ENCODE measurements at regions not wholly inside any gene's neighbourhood (a gene's known extent, or its start where the extent isn't known, plus 50 kb on each side); places are given as distances from the start of the nearest gene placed in this dataset.

DNA sequence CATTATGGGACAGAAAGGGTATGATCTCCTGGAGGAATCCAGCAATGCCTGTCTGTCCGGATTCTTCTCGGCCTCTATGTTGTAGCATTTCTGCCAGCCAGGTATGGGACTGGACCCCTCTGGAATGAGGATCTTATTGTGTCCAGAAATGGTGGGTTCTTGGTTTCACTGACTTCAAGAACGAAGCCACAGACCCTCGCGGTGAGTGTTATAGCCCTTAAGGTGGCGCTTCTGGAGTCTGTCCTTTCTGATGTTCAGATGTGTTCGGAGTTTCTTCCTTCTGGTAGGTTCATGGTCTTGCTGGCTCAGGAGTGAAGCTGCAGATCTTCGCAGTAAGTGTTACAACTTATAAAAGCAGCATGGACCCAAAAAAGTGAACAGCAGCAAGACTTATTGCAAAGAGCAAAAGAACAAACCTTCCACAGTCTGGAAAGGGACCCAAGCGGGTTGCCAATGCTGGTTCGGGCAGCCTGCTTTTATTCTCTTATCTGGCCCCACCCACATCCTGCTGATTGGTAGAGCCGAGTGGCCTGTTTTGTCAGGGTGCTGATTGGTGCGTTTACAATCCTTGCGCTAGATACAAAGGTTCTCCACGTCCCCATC, 62.3 kb upstream of the IER3 start:
- DNase-seq, result no peak

DNA sequence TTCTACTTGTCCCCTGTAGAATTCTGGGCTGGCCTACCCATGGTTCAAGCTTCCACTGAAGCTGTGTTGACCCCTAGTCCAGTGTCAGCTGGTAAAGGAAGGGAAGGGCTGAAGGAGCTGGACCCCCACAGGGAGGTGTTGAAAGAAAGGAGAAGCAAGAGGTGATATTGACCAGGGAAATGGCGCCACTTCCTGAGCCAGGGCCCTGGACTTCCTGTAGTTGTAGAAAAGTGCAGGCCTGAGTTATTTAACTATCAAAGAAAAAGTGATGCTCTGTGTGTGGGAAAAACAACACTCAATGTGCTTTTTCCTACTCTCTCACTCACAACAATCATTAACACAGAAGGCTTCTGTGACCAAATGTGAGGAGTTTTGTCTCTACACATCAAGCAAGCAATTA, 60.0 kb upstream of the IER3 start:
- no peak for DNase-seq

DNA sequence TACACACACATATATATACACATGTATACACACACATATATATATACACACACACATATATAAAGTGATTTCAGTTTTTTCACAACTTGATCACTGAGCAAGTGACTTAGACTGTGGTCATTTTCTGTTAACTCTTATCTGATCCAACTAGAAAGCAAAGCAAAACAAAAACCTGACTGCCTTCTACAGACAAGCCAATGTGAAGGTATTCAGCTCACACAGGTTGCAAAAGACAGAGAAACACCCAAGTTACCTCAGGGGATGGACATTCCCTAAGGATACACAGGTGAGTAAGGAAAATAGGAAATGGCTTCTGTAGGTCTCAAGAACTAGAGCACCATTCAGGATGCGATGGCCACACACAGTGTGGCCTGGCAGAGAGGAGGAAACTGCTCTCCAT, 58.4 kb upstream of the IER3 start:
- no peak for DNase-seq

DNA sequence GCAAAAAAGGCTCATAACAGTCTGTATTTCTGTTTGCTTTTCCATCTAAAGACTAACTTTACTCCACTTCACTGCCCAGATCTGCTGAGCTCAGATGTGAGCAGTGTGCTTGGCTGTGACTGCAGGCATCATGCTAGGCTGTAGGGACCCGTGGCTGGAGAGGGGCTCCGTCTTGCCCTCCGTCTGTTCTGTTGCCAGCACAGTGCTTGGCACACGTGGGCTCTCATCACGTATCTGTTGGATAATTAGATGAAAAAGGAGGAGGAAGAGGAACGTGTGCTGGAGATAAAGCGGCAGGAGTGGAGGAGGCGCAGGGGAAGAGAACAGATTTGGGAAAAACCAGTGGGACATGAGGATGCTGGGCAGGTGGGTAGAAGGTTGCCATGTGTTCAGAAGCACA, 57.6 kb upstream of the IER3 start:
- no peak for DNase-seq

DNA sequence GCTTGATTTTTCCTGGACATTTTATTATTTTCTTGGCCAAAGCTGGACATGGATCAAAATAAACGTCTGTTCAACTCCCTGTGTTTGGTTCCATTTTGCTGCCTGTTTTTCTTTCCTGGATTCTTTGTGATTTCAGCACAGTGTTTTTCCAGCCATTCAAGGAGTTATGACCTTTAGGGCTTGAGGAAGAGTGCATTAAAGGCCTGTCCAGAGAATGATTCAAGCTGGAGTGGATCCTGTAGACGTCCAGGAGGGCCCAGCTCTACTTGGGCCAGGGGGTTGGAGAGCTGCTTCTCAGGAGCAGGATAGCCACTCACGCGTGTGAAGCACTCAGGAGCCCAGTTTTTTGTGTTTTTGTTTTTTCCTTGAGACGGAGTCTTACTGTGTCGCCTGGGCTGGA, 56.5 kb upstream of the IER3 start:
- no peak for DNase-seq

DNA sequence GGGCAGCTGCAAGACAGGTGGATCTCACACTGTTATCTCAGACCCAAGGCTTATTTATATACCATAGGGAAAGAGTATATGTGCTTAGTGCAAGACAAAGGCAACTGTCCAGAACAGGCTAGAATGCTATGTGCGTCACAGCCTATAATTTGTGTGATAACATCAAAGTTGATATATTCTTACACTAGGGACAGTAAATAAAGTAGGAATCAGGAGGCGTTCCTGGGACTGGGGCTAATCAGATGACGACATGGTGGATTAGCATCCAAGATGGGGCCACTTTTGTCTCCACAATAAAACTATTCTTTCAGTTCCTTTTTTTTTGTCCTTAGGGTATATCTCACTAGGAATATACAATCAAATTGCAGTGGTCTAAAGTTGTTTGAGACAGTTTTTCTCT, 54.9 kb upstream of the IER3 start:
- no peak for DNase-seq

DNA sequence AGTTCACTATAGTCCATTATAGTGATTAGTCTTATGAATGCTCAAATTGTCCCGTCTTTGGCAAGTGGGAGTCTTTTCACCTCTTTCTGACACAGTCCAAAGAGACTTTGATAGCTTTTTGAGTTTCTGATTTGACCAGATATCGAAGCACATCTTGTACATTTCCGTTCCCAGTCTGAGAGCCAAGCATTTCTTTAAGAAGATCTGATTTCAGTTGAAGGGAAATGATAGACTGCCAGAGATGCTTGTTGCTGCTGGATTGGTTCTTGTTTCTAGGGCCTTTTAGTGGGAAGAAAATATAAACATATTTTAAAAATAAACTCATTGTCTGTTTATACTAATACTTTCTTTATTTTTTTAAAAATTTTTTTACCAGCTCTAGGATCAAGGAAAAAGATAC, 54.1 kb upstream of the IER3 start:
- no peak for DNase-seq

DNA sequence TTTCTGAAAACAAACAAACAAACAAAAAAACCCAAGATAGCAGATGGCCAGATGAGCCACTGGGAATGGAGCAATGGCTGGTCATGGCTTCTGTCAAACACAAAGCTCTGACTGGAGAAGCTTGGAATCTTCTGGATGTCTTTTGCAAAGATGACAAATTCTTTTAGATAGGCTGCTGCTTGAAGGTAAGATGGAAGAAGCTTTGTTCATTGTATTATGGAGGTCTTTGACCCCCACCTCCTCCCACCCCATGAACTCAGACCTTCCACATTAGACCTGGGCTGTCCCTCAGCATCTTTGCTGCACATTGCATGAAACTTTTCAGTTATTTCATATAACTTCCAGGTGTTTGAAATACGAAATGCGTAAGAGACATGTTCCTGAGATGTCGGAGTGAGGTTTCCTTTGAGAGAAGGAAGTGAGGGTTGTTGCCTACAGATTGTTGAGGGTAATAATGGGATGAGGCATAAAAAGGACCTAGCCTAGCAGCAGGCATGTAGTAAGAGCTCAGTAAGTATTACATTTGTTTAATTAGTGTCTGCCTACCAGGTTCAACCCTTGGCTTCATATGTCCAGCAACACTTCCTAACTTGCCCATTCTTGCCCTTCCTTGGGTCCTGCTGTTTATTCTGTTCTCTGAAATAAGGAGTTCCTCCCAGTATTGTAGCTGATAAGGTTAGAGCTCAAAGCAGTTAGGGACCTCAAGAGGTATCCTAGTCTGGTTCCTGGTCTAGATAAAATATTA, 51.4 kb upstream of the IER3 start:
- no peak for DNase-seq

Measured in SHP77 treated with DMSO at 0.1 percent for 48 hours (cell line).